SHP77 (cell line): ENCODE measurements at regions not wholly inside any gene's neighbourhood (a gene's known extent, or its start where the extent isn't known, plus 50 kb on each side); places are given as distances from the start of the nearest gene placed in this dataset.
"Not testable (repeated sequence)": the region's sequence is repeated elsewhere in the genome, so short reads cannot be mapped to it uniquely, and the experiment has no call there.

Experiments used
- DNase-seq, 2 experiments: peaks; one replicate each; lab custom pipeline; 2025; lab: John Stamatoyannopoulos, UW

- no peak for DNase-seq
These were observed 112.5 kb upstream of the FRG1 start for GRCh38 chr4:189828081-189828697.

- no peak for DNase-seq
These were observed 108.1 kb upstream of the FRG1 start for GRCh38 chr4:189832528-189832927.

- DNase-seq, result no peak
These were observed 106.1 kb upstream of the FRG1 start for GRCh38 chr4:189834616-189835015.

DNA sequence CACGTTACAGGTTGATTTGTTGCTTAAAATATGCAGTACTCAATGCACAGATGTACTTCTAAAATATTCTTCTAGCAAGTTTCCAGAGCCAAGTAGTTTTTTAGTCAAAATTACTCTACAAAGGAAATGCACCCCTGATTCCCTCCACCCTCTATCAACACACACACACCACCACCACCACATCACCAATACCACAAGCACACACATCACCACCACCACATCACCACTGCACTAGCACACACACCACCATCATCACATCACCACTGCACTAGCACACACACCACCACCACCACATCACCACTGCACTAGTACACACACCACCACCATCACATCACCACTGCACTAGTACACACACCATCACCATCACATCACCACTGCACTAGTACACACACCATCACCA lies 105.2 kb upstream of the FRG1 start:
- no peak for DNase-seq

GRCh38 chr4:189837471-189837870 lies 103.2 kb upstream of the FRG1 start:
- no peak for DNase-seq

DNA sequence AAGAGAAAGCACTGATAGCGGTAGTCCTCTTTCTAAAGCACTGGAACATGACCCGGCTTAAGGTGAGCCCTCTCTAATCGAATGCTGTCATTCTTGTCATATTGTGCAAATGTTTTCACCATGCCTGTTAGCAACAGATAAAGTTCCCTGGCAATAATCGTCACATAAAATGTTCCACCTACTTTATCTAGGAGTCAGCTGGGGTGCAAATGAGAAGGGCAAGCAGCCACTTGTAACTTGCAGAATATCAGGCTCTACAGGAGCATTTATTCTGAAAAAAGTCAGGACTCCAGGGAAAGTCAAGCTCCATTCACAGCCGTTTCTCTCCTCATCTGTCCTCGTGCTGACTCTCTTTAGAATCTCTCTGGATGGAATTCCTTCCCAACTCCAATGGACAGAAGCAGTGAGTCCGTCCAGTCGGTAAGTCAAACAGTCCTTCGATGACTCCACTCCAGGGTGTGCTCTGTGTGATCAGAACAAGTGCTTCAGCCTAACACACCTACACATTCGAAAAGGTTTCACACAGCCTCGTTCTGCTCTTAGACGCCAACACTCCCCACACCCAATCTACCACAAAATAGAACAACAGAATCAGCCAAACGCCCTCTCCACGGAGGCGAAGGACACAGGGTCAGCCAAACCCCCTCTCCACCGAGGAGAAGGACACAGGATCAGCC lies 101.7 kb upstream of the FRG1 start:
- no peak for DNase-seq

DNA sequence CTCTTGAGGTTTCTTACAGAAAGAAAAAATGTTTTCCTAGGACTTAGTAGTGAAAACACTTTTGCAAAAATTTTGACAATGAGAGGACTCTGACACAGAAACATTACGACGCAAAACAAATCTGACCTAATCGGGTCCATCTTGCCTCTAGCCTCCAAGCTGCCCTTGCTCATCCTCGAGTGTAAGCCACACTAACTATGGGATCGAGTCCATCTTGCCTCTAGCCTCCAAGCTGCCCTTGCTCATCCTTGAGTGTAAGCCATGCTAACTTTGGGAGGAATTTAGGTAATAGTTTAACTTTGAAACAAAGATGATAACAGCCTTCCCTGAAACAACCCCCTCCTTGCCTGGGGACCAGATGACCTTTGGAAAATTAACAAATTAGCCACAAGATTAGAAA lies 100.3 kb upstream of the FRG1 start:
- DNase-seq, result no peak

- no peak for DNase-seq
These were observed 97.2 kb upstream of the FRG1 start for GRCh38 chr4:189843413-189844009.

DNA sequence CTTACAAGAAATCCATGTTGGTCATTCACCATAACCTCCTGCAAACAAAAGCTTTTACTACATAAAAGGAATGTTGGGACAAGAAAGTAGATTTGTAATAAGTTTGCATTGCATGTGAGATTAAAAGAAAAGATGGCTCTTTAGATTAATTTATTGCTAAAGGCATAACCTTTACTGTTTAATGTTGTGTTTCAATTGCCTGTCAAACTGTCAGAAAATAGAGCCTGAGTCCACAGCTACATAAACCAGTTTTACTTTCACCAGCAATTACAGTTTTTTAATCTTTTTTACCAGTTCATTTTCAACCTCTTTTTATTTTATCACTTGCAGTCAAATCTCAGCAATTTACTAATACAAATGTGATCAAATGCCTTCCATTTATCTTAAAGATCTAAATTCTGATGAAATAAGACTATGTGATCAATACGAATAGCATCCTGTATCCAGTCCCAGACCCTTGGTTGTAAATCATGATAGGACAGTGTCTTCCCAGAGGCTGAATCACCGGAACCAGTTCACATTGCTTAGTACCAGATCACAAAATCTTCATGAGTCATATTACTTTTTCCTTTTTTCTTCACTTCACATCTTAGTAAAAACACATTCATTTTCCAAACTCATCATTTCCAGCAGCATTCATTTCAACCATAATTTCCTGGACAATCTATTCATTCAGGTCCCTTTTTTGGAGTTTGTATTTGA lies 95.4 kb upstream of the FRG1 start:
- no peak for DNase-seq

- not testable (repeated sequence) for DNase-seq
These were observed 94.6 kb upstream of the FRG1 start for GRCh38 chr4:189846094-189846493.

DNA sequence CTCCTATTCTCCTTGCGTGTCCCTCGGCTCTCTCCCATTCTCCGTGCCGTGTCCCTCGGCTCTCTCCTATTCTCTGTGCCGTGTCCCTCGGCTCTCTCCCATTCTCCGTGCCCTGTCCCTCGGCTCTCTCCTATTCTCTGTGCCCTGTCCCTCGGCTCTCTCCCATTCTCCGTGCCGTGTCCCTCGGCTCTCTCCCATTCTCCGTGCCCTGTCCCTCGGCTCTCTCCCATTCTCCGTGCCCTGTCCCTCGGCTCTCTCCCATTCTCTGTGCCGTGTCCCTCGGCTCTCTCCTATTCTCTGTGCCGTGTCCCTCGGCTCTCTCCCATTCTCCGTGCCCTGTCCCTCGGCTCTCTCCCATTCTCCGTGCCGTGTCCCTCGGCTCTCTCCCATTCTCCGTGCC lies 94.1 kb upstream of the FRG1 start:
- not testable (repeated sequence) for DNase-seq

GRCh38 chr4:189848672-189849071 lies 92.0 kb upstream of the FRG1 start:
- not testable (repeated sequence) for DNase-seq

DNA sequence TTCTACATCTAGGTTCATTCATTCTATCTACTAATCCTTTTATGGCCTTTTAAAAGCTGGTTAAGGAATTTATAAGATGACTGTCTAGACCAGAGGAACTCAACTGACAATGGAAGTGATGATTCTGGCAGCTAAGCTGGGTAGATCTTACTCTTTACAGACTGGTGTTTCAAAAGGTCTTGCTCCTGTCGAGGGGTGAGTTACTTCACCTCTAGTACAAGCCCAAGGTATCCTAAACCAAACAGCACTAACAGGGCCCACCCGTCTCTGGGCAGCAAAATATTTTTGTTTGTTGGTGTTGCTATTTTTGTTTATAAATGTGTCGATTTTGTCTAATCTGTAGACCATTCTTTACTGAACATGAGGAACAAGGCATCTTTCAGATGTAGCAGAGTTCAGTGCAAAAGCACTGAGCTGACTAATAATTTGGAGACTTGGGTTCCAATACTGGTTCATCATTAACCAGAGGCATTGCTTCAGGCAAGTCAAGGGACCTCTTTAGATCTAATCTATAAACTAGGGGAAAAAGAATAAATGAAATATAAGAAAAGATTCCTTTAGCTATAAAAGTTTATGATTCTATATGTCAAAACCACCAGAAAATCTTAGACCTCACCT lies 90.3 kb upstream of the FRG1 start:
- no peak for DNase-seq

- DNase-seq, result no peak
These were observed 82.2 kb upstream of the FRG1 start for GRCh38 chr4:189858435-189858834.

DNA sequence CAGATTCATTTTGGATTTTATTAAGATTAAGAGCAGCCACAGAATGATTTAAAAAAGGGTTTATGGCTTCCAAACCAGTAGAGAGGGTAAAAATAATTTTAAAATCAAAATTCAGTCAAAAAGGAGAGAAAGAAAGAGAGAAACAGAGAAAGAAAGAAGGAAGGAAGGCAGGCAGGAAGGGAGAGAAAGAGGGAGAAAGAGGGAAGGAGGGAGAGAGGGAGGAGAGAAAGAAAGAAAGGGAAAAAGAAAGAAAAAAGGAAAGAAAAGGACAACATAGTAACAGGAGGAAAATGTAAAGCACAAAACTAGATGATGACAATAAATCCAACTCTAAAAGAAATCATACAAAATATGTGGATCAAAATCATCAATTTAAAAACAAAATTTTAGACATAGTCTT lies 79.6 kb upstream of the FRG1 start:
- no peak for DNase-seq

DNA sequence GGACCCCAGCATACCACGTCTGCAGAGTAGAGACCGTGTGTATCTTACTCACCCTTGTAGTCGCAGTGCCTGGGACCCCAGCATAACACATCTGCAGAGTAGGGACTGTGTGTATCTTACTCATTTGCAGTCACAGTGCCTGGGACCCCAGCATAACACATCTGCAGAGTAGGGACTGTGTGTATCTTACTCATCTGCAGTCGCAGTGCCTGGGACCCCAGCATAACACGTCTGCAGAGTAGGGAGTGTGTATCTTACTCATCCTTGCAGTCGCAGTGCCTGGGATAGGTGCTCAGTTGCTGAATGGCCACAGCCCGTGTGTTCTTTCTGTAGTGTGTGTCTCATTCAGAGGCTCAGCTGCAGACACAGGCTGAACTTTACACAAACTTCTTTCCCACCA lies 71.4 kb upstream of the FRG1 start:
- DNase-seq, result no peak

- DNase-seq, result no peak
These were observed 70.0 kb upstream of the FRG1 start for GRCh38 chr4:189870511-189871234.

DNA sequence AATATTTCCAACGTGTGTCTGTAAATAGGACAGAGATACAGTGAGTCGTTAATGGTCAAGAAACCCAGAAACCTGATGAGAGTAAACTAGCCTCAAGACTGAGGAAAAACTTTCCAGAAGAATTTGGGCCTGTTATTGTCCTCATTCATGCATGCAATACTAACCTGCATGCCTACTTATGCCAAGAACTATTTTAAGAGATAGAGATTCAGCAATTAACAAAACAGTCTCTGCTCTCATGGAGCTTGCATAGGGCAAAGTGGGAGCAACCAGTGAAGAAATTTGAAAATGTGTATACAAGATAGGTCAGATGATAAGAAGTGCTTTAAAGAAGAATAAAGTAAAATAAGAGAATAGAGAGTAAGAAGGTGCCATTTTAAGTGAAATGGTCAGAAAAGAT lies 66.1 kb upstream of the FRG1 start:
- DNase-seq, result no peak

- DNase-seq, result not testable (repeated sequence)
These were observed 59.5 kb upstream of the FRG1 start for GRCh38 chr4:189881190-189881589.

DNA sequence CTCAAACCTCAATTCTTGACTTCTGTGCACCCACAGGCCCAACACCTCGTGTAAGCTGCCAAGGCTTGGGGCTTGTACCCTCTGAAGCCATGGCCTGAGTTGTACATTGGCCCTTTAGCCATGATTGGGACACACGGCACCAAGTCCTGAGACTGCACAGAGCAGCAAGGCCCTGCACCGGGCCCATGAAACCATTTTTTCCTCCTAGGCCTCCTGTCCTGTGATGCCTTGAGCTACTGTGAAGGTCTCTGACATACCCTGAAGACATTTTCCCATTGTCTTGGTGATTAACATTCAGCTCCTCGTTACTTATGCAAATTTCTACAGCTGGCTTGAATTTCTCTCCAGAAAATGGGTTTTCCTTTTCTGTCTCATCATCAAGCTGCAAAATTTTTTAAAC lies 52.3 kb upstream of the FRG1 start:
- DNase-seq, result not testable (repeated sequence)
